GM21825 (cell line): ENCODE measurements at regions not wholly inside any gene's neighbourhood (a gene's known extent, or its start where the extent isn't known, plus 50 kb on each side); places are given as distances from the start of the nearest gene placed in this dataset.

Experiments
- ATAC-seq: cut with Tn5 transposase; IDR thresholded peaks from one replicate; pipeline ENCODE4 v1.9.1; 2021; ENCODE audit warnings: mild to moderate bottlenecking, moderate library complexity; ENCODE audit not compliant: unreplicated experiment

DNA sequence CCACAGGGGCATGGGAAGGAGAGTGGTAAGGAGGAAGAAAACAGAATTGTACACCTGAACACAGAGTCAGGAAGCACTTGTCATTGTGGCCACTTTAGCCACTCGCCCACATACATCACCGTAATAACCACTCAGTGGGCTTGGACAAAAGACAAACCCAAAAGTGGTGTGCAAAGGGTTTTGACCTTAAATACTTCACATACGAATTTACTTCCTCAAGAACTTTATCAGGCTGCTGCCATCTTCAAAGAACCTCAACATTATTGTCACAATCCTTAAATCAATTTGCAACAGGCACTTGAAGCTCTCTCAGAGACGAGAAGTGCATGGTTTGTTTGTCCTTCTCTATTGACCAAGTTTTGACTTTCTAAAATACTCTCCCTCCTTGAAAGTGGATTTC lies 187.3 kb upstream of the EGLN3 start:
- ATAC-seq = no peak

DNA sequence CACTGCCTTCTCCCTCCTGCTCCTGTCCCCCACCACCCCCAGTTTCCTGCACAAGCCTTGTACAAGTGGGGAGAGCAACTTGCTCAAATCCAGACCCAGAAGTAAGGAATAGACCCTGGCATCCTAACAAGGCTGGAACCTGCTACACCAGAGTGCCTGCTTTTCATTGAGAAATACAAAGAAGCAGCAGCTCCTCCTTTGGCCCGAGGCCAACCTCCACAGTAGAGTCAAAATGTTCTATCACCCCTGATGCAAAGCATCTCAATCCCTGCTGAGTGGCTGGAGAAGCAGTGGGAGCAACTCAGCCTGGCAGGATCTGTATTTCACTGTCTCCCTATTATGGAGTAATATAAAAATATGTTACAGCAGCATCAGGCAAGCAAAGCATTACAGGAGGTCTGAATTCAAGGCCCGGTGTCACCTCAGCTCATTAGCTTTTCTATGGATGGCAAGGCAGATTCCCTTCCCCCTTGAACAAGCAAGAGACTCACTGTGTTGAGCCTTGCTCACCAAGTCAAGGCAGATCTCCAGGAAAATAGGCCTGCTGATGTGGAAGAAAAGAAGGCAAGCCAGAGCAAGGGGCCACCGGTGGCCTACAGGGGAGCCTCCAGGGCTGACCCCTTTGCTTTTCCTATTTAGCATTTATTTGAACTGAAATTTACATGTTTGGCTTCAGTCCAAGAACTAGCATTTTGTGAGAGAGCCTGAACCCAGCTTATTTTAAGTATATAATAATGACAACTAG lies 186.3 kb upstream of the EGLN3 start:
- no peak for ATAC-seq

DNA sequence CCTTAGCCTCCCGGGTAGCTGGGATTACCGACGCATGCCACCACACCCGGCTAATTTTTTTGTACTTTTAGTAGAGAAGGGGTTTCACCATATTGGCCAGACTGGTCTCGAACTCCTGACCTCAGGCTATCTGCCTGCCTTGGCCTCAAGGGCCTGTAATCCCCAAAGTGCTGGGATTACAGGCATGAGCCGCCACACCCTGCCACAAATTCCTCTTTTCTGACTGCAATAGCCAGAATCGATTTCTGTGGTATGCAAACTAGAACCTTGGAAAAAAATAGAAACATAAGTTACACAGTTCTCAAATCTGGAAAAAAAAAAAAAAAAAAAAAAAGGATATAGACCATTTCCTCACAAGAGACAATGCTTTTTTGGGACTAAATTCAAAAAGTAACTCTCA lies 184.6 kb upstream of the EGLN3 start:
- no peak for ATAC-seq

DNA sequence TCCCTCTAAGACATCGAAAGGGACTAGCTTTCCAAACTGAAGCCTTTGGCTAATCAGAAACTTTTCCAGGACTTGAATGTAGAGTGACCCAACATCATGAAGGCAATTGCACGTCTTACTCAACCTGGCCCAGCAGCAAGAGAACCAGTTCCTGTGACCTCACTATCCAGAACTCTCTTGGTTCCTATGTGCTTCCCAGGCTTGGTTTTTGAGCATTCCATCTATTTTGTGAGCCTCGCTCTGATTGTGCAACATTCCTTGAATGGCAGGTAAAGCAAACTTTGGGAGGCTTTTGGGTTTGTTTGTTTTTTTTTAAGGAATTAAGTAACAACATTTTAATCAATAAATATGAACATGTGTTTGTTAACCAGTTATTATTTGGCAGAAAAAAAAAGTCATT lies 183.6 kb upstream of the EGLN3 start:
- no peak for ATAC-seq

DNA sequence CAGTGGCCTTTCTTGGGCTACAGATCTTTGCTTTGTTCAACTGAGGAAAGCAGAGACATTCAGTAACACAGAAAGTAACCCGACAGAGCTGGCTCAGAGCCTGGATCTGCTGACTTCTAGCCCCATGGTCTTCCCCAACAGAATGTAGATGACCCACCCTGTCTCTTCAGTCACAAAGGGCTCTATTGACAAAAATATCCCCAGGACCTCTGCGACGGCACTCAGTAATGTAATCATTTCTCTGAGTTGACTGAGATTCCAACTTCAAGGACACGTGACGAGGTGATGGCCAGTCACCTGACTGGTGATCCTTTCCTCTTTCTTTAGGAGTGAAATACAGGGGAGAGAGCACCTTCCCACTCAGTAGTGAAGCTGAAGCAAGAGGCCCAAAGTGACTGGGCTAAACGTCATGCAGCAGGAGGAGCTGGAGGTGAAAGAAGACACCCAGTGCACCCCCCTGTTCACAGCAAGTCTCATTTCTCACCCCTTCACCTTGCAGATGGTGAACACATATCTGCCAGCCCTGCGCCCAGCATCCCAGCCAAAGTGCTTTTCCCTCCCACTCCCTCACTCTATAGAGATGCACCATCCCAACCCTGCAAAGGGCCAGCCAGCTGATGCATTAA lies 179.2 kb upstream of the EGLN3 start:
- ATAC-seq = no peak

DNA sequence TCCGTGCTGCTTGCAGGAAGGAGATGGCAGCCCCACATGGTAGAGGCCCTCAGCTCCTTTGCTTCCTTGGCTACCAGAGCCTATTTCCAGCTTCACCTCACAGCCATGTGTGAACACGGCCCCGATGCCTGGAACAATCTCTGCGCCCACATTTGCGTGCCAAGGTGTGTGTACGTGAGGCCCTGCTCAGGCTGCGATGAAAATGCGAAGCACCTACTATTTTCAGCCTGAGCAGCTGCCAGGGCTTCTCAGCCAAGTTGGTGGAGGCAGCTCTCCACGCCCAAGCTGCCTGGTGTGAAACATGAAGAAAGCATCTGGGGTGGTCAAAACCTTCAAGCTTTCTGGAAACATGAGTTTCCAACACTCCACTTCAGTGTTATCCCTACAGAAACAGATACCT lies 177.8 kb upstream of the EGLN3 start:
- ATAC-seq = no peak

DNA sequence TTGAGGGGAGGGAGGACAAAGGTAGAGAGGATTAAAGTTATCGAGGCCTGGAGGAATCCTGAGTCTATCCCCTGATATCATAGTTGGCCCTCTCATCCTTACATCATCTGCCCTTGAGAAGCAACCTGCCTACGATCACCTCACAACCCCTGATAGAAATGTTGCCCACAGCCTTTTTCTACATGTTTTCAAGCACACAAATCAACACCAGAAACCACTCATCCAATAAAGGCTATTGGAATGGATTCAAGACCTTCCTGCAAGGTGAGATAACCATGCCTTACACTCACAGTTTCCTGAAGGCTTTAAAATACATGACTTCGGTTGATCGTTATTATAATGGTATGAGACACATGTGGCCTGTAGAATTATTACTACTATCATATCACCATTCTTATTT lies 175.7 kb upstream of the EGLN3 start:
- no peak for ATAC-seq

DNA sequence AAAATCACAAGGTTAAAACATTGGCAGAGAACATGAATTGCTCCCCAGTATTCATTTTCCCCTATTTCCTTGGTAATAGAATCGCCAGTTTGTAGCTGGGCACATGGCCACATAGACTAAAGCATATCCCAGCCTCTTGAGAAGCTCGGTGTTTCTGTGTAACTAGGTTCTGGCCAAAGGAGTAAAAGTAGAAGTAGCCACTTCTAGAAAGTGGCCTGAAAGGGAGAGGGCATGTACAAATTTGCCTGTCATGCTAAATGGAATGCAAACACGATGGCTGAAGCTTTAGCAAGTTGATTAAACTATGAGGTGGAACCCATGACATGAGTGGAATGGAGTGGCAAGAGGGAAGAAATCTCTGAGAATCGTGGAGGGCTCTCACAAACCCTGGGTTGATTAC lies 173.7 kb upstream of the EGLN3 start:
- ATAC-seq = no peak

DNA sequence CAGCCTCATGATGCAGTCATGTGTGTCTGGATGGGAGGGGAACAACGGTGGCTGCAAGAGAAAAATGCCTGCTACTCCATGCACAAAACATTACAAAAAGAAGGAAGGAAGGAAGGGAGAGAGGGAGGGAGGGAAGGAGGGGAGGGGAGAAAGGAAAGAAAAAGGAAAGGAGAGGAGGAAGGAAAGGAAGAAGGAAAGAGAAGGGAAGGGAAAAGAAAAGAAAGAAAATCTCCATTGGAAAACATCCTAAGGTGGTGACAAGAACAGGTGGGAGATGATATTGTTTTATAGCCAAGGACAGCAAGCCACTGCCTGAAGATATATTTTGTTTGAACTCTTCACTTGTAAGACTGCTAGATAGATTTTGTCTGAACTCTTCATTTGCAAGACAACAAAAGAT lies 171.8 kb upstream of the EGLN3 start:
- no peak for ATAC-seq

DNA sequence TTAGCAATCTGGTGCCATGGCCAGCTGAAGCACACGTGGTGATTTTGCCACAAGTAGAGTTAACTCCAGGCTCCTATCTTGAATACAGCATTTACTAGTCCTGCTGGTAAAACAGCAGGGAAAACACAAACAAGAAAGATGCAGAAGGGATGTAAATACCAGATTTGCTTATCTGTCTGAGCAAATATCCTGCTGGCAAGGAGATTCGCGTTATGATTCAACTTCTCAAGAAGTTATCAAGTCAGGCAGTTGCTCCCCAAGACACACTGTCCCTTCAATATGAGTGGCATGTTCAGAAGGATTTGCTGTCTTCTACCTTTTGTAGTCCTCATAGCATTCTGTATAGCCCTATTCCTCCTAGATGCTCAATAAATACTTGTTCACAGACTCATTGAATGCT lies 171.2 kb upstream of the EGLN3 start:
- ATAC-seq = no peak

DNA sequence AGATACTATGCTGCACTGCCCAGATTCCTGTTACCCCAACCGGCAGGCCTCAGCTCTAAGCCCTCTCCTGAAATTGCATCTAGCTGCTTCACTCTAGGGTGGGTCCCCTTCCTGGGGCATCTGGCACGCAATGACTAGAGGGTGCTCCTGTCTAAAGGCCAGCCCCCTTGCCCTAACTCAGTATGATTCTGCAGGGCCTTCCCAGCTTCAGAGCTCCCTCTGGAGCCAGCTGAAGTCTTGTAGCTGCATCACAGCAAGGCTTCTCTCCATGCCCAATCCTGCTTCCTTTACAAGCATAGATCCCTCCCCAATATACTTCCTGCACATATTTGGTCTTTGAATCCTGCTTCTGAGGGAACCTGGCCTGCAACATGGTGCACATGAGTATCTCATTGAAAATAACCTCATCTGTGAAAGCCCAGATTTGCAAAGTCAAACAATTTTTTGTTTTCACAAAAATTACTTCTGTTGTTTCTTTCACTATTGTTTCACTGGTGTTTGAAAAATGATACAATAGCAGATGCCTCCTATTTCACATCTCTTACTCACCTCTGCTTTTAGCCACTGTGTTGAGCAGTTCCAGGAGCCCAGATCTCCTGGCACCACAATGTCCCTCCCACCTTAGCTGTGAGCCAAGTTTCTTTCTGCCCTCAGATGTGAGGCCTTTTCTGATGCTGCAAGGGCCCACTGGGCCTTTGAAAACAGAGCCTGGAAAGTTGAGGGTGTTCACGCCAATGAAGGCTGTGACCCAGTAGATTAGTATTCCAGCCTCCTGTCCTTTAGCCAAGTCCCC lies 169.5 kb upstream of the EGLN3 start:
- no peak for ATAC-seq

DNA sequence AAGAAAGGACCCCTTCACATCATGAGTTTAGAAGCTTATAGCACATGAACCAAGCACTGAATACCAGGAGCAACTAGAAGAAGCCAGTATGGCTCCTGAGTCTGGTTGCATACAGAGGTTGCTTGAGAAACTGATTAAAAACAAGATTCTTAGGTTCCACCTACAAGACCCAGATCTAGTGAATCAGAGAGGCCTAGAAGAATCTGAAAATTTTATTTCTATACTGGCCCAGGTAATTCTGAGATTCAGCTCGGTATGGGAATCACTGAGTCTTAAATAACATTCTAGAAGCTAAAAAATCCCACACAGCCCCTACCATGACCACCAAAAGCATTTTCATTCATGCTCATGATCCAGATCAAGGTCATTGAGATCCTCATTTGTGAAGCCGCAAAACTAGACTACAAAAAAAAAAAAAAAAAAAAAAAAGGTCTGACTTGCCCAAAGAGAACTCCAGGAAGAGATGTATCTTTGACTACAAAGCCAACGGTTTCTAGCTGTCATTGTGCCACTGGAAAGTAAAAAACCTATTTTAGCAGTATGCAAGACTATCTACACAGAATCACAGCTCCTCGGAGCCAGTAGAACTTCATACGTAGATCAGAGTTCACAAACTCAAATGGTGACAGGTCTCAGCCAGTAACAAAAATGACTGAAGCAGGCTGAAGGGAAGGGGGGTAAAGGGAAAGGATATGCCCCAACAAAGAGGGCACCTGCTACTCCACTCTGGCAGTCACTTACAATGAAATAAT lies 168.4 kb upstream of the EGLN3 start:
- ATAC-seq = no peak

DNA sequence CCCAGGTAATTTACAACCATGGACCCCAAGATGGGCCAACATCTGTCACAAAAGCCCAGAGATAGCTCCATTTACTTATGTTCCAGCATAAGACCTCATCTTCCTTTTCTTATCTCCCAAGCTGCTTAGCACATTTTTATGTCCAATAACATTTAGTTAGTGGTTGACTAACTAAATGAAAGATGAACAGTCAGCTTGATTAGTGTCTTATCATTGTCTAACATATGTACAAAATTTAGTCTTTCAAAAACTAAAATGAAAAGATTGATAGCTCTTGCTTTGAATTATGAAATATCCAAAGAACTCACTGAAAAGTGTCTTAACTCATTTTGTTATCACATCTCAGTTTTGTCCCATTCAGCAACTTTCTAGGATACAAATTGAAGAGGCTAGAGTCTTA lies 163.1 kb upstream of the EGLN3 start:
- no peak for ATAC-seq

DNA sequence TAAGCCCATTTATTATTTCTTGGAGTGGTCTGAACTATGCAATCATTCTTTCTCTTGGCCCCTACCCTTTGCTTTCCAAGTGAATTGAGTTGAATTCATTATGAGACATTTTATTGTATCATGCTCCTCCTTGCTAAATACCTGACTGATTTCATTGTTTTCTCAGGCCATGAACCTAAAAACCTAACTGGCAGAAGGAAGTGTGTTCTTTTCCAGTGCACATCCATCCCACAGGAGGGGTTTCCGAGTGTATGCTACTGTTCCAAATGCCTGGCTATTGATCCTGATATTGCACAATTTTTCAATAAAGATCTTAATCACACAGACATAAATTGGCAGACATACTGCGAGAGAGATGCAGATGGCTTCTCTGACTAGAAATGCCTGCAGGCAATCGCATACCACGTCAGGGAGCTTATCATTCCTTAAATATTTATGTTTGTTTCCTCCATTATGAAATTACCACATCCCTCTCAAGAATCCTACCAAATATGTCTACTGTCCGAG lies 162.2 kb upstream of the EGLN3 start:
- no peak for ATAC-seq

DNA sequence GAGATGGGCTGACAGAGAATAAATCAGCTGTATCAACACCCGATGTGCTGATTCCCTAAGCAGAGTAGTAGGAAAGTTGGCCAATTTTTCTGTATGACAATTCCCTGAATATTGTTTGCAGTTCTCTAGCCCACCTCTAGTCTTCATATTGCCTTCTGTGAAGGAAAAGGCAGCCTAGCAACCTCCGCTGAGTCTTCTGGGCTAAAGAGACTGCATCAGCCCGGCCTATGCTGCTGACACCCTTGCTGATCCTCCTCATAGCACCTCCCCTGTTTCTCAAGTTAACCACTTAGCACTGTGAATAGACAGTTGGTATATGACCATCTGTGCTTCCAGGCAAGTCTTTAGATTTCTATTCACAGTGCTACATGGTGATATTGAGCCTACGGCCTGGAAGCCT lies 161.1 kb upstream of the EGLN3 start:
- ATAC-seq = no peak

DNA sequence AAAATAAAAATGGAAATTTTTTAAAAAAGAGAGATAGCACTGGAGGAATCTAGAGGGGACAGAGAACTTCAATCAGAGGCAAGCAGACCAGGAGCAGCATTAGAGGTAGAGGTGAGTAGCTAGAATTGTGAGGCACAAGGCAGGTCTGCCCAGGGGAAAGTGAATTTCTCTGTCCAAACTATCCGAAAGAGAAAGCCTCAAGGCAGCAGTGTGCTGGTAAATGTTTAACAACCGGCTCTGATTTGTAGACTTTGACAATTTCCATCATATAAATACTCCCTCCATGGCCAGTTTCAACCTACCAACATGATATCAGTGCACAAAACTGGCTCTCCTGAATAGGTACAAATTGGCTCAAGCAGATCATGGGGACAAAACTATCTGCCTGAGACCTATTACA lies 160.6 kb upstream of the EGLN3 start:
- ATAC-seq = no peak

DNA sequence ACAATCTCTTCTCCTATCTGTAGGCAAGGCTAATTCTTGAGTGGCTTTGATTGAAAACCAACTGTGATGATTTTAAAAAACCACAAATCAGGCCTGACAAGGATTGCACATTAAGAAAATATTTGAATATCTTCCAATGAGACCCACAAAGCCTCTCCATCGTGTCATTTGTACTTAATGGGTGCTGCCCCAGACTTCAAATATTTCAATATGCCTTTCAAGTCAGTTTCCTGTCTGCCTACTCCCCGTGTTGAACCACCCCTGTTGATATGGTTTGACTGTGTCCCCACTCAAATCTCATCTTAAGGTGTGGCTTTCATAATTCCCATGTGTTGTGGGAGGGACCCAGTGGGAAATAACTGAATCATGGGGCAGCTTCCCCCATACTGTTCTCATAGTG lies 159.7 kb upstream of the EGLN3 start:
- ATAC-seq = no peak

DNA sequence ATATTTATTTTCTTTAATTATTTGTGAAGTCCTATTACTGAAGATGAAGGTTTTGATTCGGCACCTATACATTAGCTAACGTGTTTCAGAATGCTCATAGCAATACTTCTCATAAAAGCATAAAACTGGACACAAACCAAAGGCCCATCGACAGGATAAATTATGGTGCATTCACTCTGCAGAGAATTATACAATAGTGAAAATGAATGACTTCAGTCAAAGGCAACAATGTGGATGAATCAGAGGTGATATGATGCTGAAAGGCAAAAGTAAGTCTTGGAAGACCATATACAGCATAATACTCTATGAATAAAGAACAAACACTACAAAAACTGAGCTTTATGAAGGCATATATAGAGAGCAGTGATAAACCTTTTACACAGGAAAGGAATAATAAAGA lies 156.6 kb upstream of the EGLN3 start:
- ATAC-seq = no peak

DNA sequence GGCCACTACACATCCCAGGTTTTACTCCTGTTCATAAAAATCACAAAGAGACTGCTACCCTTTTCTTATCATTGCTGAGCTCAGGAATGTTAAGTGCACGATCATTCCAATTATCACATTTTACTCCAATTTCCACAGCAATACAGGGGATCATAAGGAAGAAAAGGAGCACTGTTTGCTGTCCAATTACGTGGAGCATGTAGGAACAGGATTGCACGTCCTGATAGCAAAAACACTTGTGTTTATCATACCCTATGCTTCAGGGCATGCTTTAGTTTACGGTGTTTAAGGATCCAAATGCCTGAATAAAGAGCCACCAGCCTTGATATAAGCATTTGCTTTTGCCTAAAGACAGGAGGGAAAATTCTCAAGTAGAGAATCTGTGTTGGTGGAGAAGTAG lies 155.4 kb upstream of the EGLN3 start:
- no peak for ATAC-seq

DNA sequence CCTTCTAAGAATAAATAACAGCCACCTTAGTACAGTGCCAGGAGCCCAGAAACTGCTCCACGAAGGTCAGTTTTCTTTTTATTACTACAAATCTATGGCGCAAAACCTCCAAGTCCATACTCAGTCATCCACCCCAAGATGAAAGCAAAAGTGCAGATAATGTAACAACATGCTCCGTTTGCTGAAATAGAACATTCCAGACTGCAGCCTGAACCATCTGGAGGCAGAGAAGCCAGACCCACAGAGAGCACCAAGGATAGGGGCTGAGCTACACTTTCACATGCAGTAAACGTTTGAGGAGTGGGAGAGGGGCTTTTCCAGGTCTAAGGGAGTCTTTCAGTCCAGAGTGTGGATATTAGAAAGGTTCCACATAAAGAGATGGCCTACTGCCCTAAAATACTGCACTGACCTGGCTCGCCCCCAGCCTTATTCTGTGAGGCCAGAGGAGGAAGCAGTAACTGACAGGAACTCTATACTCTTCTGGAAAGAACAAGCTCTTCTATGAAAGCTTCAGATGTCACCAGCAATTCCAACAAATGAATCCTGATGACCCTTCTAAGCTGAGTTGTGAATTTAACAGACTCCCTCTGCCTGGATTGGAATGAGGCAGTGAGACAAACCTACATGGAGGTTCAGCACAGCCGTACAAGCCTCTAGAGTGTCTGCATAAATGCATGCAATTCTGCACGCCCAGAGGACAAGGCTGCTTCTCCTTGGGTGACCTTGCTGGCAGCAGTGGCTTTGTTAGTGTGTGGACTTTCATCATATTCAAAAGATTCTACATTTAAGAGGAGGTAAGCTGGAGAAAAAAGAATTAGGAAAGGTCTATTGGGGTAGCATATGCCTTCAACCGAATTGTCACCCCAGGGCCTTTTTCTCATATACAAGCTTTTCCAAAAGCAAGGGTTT lies 153.9 kb upstream of the EGLN3 start:
- no peak for ATAC-seq
